WTC11 (cell line): ENCODE measurements at regions not wholly inside any gene's neighbourhood (a gene's known extent, or its start where the extent isn't known, plus 50 kb on each side); places are given as distances from the start of the nearest gene placed in this dataset.
A peak's percentile ranks its signal among the peaks of the same experiment; 100 is the strongest.

ENCODE experiments used
- ATAC-seq: fragments of 200-7000 bp; cut with Tn5 transposase; 2 replicates; pipeline ENCODE4 v1.10.0; 2021; ENCODE audit warnings: mild to moderate bottlenecking, moderate library complexity
- CTCF ChIA-PET: fragments of 300-600 bp; sonication (Branson Sonifier 250); formaldehyde crosslinking; loops from one replicate; lab custom pipeline; 2021; ENCODE audit warnings: antibody characterized with exemption; lab: Charles Lee
- POLR2A ChIA-PET: fragments of 350-600 bp; sonication (Branson Sonifier 250); formaldehyde crosslinking; loops from one replicate; lab custom pipeline; 2021; ENCODE audit warnings: antibody characterized with exemption; lab: Charles Lee
- DNase-seq: peaks from one replicate; pipeline ENCODE4 v3.0.0; 2021; ENCODE audit warnings: low spot score
- H3K27ac Mint-ChIP-seq: 2 replicates; pipeline ENCODE4 v1.8.0; 2021; ENCODE audit warnings: mixed read lengths
- H3K27me3 Mint-ChIP-seq: 2 replicates; pipeline ENCODE4 v1.8.0; 2021; ENCODE audit warnings: low read depth, mild to moderate bottlenecking, moderate library complexity, mixed read lengths
- H3K36me3 Mint-ChIP-seq: 2 replicates; pipeline ENCODE4 v1.8.0; 2021; ENCODE audit warnings: mixed read lengths
- H3K4me1 Mint-ChIP-seq: 2 replicates; pipeline ENCODE4 v1.8.0; 2022; ENCODE audit warnings: mixed read lengths
- H3K4me3 Mint-ChIP-seq: 2 replicates; pipeline ENCODE4 v1.8.0; 2021; ENCODE audit warnings: mild to moderate bottlenecking, moderate library complexity, mixed read lengths
- H3K9me3 Mint-ChIP-seq: 2 replicates; pipeline ENCODE4 v1.8.0; 2021; ENCODE audit warnings: mixed read lengths
- CREM ChIP-seq: sonication (generic); formaldehyde crosslinking; IDR thresholded peaks from 2 replicates; pipeline ENCODE4 v1.8.1; 2022; ENCODE audit warnings: mild to moderate bottlenecking, missing genetic modification reagents, moderate library complexity
- EMX1 ChIP-seq: fragments of 250-450 bp; sonication (Bioruptor Pico); IDR thresholded peaks from 2 replicates; pipeline ENCODE4 v1.8.0; 2021; ENCODE audit warnings: mild to moderate bottlenecking
- ETV6 ChIP-seq: sonication (generic); formaldehyde crosslinking; IDR thresholded peaks from 2 replicates; pipeline ENCODE4 v1.8.1; 2022; ENCODE audit warnings: mild to moderate bottlenecking, missing genetic modification reagents
- GRHL2 ChIP-seq: fragments of 250-450 bp; sonication (Bioruptor Pico); IDR thresholded peaks from 2 replicates; pipeline ENCODE4 v1.8.0; 2022; ENCODE audit warnings: mild to moderate bottlenecking, moderate library complexity; ENCODE audit not compliant: insufficient replicate concordance, severe bottlenecking
- NFATC4 ChIP-seq: fragments of 250-450 bp; sonication (Bioruptor Pico); IDR thresholded peaks from 2 replicates; pipeline ENCODE4 v1.9.0; 2021; ENCODE audit warnings: mild to moderate bottlenecking
- NFYB ChIP-seq: sonication (generic); formaldehyde crosslinking; conservative IDR thresholded peaks from 2 replicates; pipeline ENCODE4 v1.8.0; 2022; ENCODE audit warnings: low read depth, missing genetic modification reagents
- PRRX2 ChIP-seq: fragments of 250-450 bp; sonication (Bioruptor Pico); IDR thresholded peaks from 2 replicates; pipeline ENCODE4 v1.8.0; 2021; ENCODE audit warnings: mild to moderate bottlenecking
- ZNF138 ChIP-seq: sonication (generic); formaldehyde crosslinking; conservative IDR thresholded peaks from 2 replicates; pipeline ENCODE4 v1.8.1; 2022; ENCODE audit warnings: mild to moderate bottlenecking, moderate library complexity, missing genetic modification reagents
- TF ChIP-seq, protein P1 (sequence below): sonication (generic); formaldehyde crosslinking; IDR thresholded peaks from 2 replicates; pipeline ENCODE4 v1.8.1; 2023; ENCODE audit warnings: mild to moderate bottlenecking, missing genetic modification reagents, moderate library complexity
- TF ChIP-seq, protein P2 (sequence below): fragments of 250-450 bp; sonication (Bioruptor Pico); IDR thresholded peaks from 2 replicates; pipeline ENCODE4 v1.8.0; 2021; ENCODE audit warnings: mild to moderate bottlenecking
- TF ChIP-seq, protein P3 (sequence below): sonication (generic); formaldehyde crosslinking; IDR thresholded peaks from 2 replicates; pipeline ENCODE4 v1.8.1; 2022; ENCODE audit warnings: low read depth, mild to moderate bottlenecking, moderate library complexity, missing genetic modification reagents, borderline replicate concordance
- TF ChIP-seq, protein P4 (sequence below): sonication (generic); formaldehyde crosslinking; IDR thresholded peaks from 2 replicates; pipeline ENCODE4 v1.8.0; 2022; ENCODE audit warnings: mild to moderate bottlenecking, missing genetic modification reagents
- TF ChIP-seq, protein P5 (sequence below): sonication (generic); formaldehyde crosslinking; conservative IDR thresholded peaks from 2 replicates; pipeline ENCODE4 v1.8.1; 2023; ENCODE audit warnings: mild to moderate bottlenecking, low read depth, missing genetic modification reagents, moderate library complexity
- TF ChIP-seq, protein P6 (sequence below): fragments of 250-450 bp; sonication (Bioruptor Pico); IDR thresholded peaks from 2 replicates; pipeline ENCODE4 v1.9.0; 2021; ENCODE audit warnings: mild to moderate bottlenecking
- TF ChIP-seq, protein P7 (sequence below): fragments of 250-450 bp; sonication (Bioruptor Pico); IDR thresholded peaks from 2 replicates; pipeline ENCODE4 v1.9.0; 2021; ENCODE audit warnings: mild to moderate bottlenecking
- TF ChIP-seq, protein P8 (sequence below): fragments of 250-450 bp; sonication (Bioruptor Pico); IDR thresholded peaks from 2 replicates; pipeline ENCODE4 v1.9.0; 2021; ENCODE audit warnings: mild to moderate bottlenecking, borderline replicate concordance

DNA sequence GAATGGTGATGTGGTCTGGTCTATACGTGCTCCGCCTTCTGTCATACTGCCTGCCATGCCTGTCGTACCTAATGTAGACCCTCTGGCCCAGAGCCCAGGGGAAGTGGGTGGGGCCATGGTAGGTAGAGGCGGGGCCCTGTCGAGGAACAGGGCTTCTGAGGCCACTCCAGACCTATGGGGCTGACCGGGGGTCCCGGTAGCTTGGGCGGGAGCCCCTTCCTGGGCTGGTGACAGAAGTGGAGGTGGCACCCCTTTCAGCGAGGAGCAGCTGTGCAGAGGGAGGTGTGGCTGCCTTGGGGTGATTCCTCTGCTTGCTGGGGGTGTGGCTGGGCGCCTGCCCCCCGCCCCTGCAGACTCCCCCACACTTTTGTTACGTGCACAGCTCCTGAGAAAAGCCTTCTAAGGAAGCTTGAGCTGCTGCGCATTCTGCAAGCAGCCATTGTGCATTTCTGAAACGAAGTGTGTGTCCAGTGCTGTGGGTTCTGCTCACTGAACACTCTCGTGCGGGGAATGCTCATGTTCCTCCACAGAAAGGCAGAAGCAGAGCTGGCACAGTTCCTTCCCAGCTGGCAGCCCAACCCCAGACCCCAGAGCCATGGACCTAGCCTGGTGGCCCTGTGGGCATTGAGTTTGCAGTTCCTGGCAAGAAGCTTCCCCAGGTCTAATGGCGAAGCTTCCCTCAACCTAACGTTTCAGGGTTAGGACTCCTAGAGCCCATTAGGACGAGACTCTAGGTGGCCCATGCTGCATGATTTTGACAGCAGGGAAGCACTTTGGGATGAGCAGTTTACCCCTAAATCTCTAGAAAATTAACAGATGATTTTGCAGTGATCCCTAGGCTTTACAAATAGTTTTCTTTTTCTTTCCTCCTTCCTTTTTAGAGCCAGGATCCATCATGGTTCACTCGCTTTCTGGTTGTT lies 72.7 kb upstream of the HGFAC start (continued):
- TF ChIP-seq, protein P1, sequence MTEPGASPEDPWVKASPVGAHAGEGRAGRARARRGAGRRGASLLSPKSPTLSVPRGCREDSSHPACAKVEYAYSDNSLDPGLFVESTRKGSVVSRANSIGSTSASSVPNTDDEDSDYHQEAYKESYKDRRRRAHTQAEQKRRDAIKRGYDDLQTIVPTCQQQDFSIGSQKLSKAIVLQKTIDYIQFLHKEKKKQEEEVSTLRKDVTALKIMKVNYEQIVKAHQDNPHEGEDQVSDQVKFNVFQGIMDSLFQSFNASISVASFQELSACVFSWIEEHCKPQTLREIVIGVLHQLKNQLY (CRISPR knock-in tag): no peak
- TF ChIP-seq NFYB (CRISPR knock-in tag): no peak
- TF ChIP-seq, protein P2, sequence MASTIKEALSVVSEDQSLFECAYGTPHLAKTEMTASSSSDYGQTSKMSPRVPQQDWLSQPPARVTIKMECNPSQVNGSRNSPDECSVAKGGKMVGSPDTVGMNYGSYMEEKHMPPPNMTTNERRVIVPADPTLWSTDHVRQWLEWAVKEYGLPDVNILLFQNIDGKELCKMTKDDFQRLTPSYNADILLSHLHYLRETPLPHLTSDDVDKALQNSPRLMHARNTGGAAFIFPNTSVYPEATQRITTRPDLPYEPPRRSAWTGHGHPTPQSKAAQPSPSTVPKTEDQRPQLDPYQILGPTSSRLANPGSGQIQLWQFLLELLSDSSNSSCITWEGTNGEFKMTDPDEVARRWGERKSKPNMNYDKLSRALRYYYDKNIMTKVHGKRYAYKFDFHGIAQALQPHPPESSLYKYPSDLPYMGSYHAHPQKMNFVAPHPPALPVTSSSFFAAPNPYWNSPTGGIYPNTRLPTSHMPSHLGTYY (CRISPR knock-in tag): no peak
- TF ChIP-seq, protein P3, sequence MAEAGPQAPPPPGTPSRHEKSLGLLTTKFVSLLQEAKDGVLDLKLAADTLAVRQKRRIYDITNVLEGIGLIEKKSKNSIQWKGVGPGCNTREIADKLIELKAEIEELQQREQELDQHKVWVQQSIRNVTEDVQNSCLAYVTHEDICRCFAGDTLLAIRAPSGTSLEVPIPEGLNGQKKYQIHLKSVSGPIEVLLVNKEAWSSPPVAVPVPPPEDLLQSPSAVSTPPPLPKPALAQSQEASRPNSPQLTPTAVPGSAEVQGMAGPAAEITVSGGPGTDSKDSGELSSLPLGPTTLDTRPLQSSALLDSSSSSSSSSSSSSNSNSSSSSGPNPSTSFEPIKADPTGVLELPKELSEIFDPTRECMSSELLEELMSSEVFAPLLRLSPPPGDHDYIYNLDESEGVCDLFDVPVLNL (CRISPR knock-in tag): no peak
- TF ChIP-seq, protein P4, sequence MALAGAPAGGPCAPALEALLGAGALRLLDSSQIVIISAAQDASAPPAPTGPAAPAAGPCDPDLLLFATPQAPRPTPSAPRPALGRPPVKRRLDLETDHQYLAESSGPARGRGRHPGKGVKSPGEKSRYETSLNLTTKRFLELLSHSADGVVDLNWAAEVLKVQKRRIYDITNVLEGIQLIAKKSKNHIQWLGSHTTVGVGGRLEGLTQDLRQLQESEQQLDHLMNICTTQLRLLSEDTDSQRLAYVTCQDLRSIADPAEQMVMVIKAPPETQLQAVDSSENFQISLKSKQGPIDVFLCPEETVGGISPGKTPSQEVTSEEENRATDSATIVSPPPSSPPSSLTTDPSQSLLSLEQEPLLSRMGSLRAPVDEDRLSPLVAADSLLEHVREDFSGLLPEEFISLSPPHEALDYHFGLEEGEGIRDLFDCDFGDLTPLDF (CRISPR knock-in tag): no peak
- TF ChIP-seq EMX1: no peak

DNA sequence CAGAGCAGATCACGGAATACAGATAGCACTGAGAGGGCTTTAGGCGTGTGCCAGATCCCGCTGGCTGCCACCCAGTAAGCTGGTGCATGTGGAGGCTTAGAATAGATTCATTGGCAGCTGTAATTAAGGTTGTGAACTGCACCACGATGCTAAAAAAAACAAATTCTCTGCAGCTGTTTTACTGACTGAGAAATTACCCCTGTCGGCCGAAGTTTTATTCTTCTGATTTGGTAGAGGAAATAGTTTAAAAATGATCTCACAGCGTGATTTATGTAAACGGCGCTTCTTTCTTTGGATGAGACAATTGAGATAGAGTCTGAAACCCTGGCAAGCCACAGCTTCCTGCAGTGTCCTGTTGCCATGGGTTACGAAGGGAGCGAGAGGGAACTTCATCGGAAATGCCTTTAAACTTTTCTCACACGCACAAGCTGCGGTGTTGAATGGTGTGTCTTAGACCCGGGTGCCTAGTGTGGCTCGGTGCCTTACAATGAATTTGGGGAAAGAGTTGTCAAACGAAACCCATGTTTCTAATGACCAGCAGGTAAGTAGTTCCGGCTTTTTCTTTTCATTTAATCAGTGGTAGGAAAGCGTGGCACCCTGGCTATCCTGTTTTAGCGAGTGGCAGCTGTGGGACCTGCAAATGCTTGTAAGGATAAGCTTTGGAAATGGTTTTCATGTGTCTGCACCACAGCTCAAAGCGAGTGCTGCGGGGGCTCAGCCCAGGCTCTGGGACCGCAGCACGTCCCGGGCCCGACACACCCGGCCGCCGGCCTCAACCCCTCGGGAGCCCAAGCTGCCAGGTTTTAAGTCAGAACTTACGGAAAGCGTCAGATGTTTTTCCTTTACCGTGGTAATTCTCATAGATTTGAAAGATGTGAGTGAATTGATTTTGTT lies 71.7 kb upstream of the HGFAC start:
- H3K36me3 Mint-ChIP-seq: no peaks in the 10 kb centered on the region
- POLR2A ChIA-PET: interaction anchor here (0.8 to 1.7 kb wide), 2 partner anchors 17 to 19 kb away, joined by 3 to 7 read pairs; no protein-coding TSS in a partner anchor
- DNase-seq: no peak
- CTCF ChIA-PET: interaction anchor here (0.5 to 3.5 kb wide), 14 partner anchors 11 to 396 kb away, joined by 3 to 28 read pairs (median 4); partner anchors contain the start of gene ADRA2C
- ATAC-seq: peak; percentile 60
- H3K4me1 Mint-ChIP-seq: peaks cover 44% of the 10 kb centered on the region
- H3K27ac Mint-ChIP-seq: peak overlapping the region; percentile 39
- peak overlapping the region; percentile 54 for H3K4me3 Mint-ChIP-seq
- no peaks in the 10 kb centered on the region for H3K9me3 Mint-ChIP-seq
- H3K27me3 Mint-ChIP-seq: peaks cover 25% of the 10 kb centered on the region
- TF ChIP-seq GRHL2 (CRISPR knock-in tag) (no peak), ZNF138 (CRISPR knock-in tag) (no peak), NFATC4 (CRISPR knock-in tag) (no peak), ETV6 (CRISPR knock-in tag) (no peak), CREM (CRISPR knock-in tag) (no peak), PRRX2 (no peak)
- TF ChIP-seq, protein P5, sequence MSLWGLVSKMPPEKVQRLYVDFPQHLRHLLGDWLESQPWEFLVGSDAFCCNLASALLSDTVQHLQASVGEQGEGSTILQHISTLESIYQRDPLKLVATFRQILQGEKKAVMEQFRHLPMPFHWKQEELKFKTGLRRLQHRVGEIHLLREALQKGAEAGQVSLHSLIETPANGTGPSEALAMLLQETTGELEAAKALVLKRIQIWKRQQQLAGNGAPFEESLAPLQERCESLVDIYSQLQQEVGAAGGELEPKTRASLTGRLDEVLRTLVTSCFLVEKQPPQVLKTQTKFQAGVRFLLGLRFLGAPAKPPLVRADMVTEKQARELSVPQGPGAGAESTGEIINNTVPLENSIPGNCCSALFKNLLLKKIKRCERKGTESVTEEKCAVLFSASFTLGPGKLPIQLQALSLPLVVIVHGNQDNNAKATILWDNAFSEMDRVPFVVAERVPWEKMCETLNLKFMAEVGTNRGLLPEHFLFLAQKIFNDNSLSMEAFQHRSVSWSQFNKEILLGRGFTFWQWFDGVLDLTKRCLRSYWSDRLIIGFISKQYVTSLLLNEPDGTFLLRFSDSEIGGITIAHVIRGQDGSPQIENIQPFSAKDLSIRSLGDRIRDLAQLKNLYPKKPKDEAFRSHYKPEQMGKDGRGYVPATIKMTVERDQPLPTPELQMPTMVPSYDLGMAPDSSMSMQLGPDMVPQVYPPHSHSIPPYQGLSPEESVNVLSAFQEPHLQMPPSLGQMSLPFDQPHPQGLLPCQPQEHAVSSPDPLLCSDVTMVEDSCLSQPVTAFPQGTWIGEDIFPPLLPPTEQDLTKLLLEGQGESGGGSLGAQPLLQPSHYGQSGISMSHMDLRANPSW (CRISPR knock-in tag): no peak
- TF ChIP-seq, protein P6, sequence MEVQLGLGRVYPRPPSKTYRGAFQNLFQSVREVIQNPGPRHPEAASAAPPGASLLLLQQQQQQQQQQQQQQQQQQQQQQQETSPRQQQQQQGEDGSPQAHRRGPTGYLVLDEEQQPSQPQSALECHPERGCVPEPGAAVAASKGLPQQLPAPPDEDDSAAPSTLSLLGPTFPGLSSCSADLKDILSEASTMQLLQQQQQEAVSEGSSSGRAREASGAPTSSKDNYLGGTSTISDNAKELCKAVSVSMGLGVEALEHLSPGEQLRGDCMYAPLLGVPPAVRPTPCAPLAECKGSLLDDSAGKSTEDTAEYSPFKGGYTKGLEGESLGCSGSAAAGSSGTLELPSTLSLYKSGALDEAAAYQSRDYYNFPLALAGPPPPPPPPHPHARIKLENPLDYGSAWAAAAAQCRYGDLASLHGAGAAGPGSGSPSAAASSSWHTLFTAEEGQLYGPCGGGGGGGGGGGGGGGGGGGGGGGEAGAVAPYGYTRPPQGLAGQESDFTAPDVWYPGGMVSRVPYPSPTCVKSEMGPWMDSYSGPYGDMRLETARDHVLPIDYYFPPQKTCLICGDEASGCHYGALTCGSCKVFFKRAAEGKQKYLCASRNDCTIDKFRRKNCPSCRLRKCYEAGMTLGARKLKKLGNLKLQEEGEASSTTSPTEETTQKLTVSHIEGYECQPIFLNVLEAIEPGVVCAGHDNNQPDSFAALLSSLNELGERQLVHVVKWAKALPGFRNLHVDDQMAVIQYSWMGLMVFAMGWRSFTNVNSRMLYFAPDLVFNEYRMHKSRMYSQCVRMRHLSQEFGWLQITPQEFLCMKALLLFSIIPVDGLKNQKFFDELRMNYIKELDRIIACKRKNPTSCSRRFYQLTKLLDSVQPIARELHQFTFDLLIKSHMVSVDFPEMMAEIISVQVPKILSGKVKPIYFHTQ (CRISPR knock-in tag): no peak
- TF ChIP-seq, protein P7, sequence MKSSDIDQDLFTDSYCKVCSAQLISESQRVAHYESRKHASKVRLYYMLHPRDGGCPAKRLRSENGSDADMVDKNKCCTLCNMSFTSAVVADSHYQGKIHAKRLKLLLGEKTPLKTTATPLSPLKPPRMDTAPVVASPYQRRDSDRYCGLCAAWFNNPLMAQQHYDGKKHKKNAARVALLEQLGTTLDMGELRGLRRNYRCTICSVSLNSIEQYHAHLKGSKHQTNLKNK (CRISPR knock-in tag): no peak
- TF ChIP-seq, protein P8, sequence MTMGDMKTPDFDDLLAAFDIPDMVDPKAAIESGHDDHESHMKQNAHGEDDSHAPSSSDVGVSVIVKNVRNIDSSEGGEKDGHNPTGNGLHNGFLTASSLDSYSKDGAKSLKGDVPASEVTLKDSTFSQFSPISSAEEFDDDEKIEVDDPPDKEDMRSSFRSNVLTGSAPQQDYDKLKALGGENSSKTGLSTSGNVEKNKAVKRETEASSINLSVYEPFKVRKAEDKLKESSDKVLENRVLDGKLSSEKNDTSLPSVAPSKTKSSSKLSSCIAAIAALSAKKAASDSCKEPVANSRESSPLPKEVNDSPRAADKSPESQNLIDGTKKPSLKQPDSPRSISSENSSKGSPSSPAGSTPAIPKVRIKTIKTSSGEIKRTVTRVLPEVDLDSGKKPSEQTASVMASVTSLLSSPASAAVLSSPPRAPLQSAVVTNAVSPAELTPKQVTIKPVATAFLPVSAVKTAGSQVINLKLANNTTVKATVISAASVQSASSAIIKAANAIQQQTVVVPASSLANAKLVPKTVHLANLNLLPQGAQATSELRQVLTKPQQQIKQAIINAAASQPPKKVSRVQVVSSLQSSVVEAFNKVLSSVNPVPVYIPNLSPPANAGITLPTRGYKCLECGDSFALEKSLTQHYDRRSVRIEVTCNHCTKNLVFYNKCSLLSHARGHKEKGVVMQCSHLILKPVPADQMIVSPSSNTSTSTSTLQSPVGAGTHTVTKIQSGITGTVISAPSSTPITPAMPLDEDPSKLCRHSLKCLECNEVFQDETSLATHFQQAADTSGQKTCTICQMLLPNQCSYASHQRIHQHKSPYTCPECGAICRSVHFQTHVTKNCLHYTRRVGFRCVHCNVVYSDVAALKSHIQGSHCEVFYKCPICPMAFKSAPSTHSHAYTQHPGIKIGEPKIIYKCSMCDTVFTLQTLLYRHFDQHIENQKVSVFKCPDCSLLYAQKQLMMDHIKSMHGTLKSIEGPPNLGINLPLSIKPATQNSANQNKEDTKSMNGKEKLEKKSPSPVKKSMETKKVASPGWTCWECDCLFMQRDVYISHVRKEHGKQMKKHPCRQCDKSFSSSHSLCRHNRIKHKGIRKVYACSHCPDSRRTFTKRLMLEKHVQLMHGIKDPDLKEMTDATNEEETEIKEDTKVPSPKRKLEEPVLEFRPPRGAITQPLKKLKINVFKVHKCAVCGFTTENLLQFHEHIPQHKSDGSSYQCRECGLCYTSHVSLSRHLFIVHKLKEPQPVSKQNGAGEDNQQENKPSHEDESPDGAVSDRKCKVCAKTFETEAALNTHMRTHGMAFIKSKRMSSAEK (CRISPR knock-in tag): no peak
